ENCODE measurements at regions not wholly inside any gene's neighbourhood (a gene's known extent, or its start where the extent isn't known, plus 50 kb on each side); places are given as distances from the start of the nearest gene placed in this dataset.
"Not testable (repeated sequence)": the region's sequence is repeated elsewhere in the genome, so short reads cannot be mapped to it uniquely, and the experiment has no call there.

GRCh38 chr11:129503646-129504045 lies 128.0 kb downstream of the BARX2 start:
- DNase-seq (ENCODE audit: low read depth): no peak

GRCh38 chr11:129505266-129505665 lies 129.6 kb downstream of the BARX2 start:
- DNase-seq (ENCODE audit: low read depth): no peak

- no peak for DNase-seq (ENCODE audit: low read depth)
These were observed 132.5 kb downstream of the BARX2 start for GRCh38 chr11:129508163-129508562.

GRCh38 chr11:129528296-129528695 lies 152.6 kb downstream of the BARX2 start:
- DNase-seq (ENCODE audit: low read depth): no peak

- DNase-seq (ENCODE audit: low read depth): no peak
These were observed 154.7 kb downstream of the BARX2 start for GRCh38 chr11:129530154-129530895.

GRCh38 chr11:129533395-129533794 lies 157.7 kb downstream of the BARX2 start:
- DNase-seq (ENCODE audit: low read depth): no peak

GRCh38 chr11:129536338-129536737 lies 160.7 kb downstream of the BARX2 start:
- DNase-seq (ENCODE audit: low read depth): no peak

GRCh38 chr11:129538323-129538722 lies 162.7 kb downstream of the BARX2 start:
- no peak for DNase-seq (ENCODE audit: low read depth)

GRCh38 chr11:129543515-129544290 lies 168.1 kb downstream of the BARX2 start:
- DNase-seq (ENCODE audit: low read depth): no peak

GRCh38 chr11:129544691-129545090 lies 169.0 kb downstream of the BARX2 start:
- no peak for DNase-seq (ENCODE audit: low read depth)

GRCh38 chr11:129546266-129546665 lies 170.6 kb downstream of the BARX2 start:
- no peak for DNase-seq (ENCODE audit: low read depth)

GRCh38 chr11:129557421-129557820 lies 181.8 kb downstream of the BARX2 start:
- no peak for DNase-seq (ENCODE audit: low read depth)

GRCh38 chr11:129569007-129569406 lies 193.4 kb downstream of the BARX2 start:
- DNase-seq (ENCODE audit: low read depth): no peak

- not testable (repeated sequence) for DNase-seq (ENCODE audit: low read depth)
These were observed 197.0 kb downstream of the BARX2 start for GRCh38 chr11:129572667-129573066.

- no peak for DNase-seq (ENCODE audit: low read depth)
These were observed 197.5 kb downstream of the BARX2 start for GRCh38 chr11:129573161-129573560.

GRCh38 chr11:129574431-129574830 lies 198.8 kb downstream of the BARX2 start:
- no peak for DNase-seq (ENCODE audit: low read depth)

GRCh38 chr11:129576652-129577051 lies 201.0 kb downstream of the BARX2 start:
- no peak for DNase-seq (ENCODE audit: low read depth)

GRCh38 chr11:129578006-129578405 lies 202.4 kb downstream of the BARX2 start:
- no peak for DNase-seq (ENCODE audit: low read depth)

GRCh38 chr11:129580278-129580677 lies 204.6 kb downstream of the BARX2 start:
- DNase-seq (ENCODE audit: low read depth): no peak

GRCh38 chr11:129584316-129584715 lies 208.7 kb downstream of the BARX2 start:
- DNase-seq (ENCODE audit: low read depth): no peak

GRCh38 chr11:129589190-129589860 lies 213.7 kb downstream of the BARX2 start:
- no peak for DNase-seq (ENCODE audit: low read depth)

- no peak for DNase-seq (ENCODE audit: low read depth)
These were observed 214.5 kb downstream of the BARX2 start for GRCh38 chr11:129590030-129590752.

All from forelimb muscle (tissue), 1 donor.